Stimulated activated CD8-positive, alpha-beta memory T cell treated with anti-CD3 and anti-CD28 coated beads, Interleukin-7, amount 100 ng/mL, for 48 hours (primary cell): ENCODE measurements at regions not wholly inside any gene's neighbourhood (a gene's known extent, or its start where the extent isn't known, plus 50 kb on each side); places are given as distances from the start of the nearest gene placed in this dataset.
"Not testable (repeated sequence)": the region's sequence is repeated elsewhere in the genome, so short reads cannot be mapped to it uniquely, and the experiment has no call there.

Experiments
- DNase-seq, 2 donors: peaks; one replicate each; pipeline ENCODE4 v3.0.0-alpha.2; 2020; ENCODE audit warnings: low read depth in 1 of 2; ENCODE audit errors: extremely low read depth in 1 of 2

DNA sequence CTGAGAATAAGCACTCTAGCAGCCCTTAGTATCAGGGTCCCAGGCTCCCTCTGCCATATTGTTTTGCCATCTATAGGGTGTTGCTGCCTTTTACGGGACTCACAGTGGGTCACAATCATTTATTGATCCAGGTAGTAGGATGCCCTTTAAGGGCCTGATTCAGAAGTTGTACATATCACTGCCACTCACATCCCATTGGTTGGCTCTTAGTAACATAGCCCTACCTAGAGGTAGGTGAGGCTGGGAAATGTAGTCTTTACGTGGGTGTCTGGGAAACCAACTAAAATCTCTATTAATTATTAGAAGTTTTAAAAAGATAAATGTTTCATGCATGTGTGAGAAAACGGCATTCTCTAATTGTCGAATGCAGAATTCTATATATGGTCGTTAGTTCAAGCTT is 78.8 kb upstream of the ATP5PO start:
- no peak for DNase-seq

DNA sequence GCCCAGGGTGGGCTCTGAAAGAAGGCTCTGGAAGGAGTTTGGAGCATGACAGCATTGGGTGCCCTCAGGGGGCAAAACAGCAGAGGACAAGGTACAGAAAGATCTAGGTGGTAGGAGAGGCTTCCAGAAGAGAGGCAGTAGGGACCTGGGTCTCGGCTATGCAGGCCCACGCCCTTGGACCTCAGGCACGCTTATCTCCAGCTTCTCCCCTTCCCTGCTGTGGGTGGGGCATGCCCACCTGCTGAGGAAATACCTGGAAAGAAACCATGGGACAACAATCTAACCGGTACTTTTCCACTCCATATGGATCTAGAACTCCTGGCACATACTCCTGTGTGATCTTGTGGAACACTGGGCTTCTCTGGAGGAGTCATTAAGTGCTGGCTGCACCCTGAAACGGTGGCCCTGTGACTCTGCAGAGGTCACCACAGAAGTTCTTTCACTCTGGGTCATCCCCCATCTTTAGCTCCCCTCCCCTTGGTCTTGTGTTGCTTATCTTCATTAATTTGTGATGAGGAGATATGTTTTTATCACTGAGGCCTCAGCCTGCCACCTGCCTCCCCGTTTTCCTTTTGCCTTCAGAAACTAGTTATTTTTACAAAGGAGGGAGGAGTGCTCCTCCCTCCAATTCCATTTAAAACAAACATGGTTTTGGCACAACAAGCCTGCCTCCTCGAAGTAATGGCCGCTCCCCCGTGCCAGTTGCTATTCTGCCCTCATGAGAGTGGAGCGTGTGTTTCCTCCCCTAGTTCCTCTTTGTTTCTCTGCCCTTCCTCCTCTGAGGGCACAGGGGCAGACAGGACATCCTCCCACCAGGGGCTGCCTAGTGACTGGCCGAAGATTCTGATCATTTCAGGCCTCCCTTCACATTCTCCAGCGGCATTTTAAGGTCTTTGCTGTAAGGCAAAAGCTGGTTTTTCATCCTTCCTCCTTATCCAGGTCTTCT is 78.0 kb upstream of the ATP5PO start:
- DNase-seq = no peak

DNA sequence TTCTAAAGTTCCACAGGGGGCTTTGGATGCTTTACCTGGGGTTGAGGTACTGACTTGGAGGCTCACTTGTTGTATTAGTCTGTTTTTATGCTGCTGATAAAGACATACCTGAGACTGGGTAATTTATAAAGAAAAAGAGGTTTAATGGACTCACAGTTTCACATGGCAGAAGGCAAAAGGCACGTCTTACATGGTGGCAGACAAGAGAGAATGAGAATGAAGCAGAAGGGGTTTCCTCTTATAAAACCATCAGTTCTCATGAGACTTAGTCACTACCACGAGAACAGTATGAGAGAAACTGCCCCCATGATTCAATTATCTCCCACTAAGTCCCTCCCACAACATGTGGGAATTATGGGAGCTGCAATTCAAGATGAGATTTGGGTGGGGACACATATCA is 76.8 kb upstream of the ATP5PO start:
- DNase-seq = not testable (repeated sequence)

DNA sequence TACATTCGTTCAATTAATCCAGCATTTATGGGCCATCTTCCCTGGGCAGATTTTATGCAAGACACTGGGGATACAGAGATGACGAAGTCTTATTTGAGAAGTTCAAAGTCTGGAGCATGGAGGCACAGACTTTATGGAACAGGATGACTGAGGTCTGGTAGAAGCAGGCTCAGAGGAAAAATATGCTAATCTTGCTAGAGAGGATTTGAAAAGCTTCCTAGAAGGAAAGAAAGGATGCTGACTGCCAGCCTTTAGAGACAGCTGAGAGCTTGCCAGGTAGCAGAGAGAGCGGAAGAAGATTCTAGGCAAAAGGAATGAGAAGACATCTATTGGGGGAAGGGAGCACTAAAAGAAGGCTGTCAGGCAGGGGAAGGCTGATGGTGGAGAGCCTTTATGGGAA is 75.5 kb upstream of the ATP5PO start:
- no peak for DNase-seq

DNA sequence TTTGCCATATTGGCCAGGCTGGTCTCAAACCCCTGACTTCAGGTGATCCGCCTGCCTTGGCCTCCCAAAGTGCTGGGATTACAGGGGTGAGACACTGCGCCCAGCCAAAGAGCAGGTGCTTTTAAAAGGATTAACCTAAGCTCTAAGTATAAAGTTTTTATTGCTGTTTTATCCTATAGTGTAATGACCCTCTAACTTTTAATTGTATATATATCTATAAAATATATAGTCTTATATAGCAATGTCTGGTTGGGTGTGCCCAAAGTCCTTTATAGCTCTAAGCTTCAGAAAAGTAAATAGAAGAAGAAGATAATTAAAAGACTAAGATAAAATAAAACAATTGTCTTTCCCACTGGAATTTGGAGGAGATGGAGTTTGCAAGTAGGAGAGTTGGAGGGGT is 73.8 kb upstream of the ATP5PO start:
- DNase-seq = no peak

DNA sequence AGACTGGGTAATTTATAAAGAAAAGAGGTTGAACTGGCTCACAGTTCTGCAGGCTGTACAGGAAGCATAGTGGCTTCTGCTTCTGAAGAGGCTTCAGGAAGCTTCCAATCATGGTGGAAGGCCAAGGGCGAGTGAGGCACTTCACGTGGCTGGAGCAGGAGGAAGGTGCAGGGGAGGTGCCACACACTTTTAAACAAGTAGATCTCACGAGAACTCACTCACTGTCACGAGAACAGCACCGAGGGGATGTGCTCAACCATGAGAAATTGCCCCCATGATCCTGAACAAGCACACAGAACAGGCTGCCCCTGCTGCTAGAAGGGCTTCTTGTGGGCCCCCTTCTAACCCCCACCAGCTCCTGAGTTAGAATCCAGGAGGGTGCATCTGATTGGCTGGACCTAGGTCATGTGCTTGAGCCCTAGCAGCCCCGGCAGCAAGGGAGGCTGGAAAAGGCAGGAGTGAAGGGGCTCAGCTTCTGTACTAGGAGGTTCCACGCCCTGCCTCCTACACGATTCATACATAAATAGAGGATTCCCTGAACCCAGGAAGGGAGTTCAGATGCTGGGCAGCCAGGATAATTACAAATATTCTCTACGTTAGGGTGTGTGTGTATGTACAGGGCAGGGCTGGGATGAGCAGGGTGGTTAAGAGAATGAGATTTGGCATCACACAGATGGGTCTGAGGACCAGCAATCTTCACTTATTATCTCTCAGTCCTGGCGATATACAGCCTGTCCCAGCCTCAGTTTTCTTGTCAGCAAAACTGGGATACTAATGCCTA is 72.8 kb upstream of the ATP5PO start:
- DNase-seq = no peak

DNA sequence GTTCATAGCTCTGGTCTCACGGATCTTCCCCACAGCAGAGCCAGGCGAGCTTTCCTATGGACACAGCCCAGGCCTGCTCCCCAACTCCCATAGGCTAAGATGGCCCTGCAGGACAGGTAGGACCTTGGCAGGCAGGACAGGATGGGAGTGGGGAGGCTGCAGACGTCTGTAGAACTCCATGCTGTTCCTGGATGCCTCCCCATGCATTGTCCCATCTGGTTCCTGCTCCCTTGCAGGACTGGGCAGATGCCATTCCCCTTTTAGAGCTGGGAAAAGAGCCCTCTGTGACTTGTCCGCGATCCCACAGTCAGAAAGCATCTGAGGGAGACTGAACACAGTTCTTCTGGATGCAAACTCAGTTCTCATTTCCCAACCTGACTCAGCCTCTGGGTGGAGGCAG is 71.9 kb upstream of the ATP5PO start:
- DNase-seq = no peak

DNA sequence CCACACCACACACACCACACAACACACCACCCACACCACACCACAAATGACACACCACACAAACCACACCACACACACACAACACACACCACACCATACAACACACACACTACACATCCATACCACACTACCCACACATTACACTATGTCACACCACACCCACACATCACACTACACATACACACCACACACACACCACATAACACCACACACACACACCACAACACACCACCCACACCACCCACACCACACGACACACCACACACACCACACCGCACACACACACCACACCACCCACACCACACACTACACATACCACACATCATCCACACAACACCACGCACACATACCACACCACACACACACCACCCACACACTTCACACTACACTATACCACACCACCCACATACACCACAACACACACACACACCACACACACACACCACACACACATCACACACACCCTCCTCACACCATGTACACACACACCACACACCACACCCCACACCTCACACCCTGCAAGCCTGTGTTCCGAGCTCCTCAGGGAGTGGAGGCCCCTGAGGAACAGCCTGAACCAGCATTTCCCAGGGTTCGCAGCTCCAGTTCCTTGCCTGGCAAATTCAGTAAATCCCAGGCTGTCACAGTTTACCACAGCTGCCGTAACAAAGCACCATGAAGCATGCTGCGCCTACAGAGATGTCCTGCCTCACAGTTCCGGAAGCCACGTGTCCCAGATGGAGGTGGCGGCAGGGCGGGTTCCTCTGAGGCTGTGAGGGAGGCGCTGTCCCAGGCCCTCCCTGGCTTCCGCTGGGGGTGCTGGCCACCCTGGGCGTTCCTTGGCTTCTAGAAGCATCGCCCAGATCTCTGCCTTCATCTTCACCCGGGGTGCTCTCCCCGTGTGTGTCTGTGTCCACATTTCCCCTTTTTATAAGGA is 69.8 kb upstream of the ATP5PO start:
- DNase-seq = no peak

DNA sequence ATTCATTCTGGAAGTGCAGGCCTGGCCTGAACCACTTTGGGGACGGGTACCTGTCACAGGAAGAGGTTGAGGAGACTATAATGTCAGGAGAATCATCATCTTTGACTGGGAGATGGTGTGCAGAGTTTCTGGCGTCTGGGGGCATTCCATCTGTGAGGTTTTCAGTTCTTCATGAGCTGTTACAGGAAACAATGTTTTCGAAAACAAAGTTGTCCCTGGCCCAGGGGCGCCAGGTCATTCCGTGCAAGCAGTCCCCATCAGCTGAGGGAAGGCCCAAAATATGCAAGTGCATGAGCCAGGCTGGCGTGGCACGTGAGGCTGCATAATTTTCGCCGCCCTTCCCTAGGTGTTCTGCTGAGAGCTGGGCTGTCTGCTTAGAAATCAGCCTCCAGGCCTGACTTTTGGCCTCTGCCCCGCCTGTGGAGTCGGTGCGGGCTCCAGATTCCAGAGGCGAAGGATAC is 68.4 kb upstream of the ATP5PO start:
- DNase-seq = no peak

DNA sequence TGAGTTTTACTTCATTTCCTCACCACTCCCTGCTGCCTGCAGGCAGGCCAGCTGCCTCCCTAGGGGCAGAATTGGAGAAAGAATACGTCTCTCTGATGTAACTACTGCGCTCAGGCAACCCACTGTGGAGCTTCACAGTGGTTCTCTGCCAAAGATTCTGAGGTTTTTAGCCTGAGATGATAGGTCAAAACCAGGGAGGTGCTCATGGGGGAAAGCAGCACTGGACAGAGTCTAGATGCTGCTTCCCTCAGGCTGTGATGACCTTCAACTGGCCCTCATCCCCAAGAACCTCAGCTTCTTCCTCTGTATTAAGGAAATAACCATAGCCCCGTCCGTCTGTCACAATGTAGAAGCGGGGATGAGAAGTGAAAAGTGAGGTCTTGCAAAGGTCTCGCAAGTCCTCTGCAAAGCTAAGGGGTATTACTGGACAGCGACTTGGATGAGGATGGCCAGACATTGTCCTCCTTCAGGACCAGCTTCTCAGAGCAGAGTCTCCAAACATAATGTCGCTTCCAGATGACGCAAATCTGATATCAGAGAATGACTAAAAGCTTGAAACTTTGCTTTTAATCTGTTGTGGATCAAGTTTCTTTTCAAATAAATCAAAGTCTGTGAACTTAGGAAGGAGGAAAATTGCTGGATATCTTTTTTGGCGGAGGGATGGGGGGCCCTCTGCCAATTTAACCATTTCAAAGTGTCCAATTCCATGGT is 65.9 kb upstream of the ATP5PO start:
- no peak for DNase-seq

DNA sequence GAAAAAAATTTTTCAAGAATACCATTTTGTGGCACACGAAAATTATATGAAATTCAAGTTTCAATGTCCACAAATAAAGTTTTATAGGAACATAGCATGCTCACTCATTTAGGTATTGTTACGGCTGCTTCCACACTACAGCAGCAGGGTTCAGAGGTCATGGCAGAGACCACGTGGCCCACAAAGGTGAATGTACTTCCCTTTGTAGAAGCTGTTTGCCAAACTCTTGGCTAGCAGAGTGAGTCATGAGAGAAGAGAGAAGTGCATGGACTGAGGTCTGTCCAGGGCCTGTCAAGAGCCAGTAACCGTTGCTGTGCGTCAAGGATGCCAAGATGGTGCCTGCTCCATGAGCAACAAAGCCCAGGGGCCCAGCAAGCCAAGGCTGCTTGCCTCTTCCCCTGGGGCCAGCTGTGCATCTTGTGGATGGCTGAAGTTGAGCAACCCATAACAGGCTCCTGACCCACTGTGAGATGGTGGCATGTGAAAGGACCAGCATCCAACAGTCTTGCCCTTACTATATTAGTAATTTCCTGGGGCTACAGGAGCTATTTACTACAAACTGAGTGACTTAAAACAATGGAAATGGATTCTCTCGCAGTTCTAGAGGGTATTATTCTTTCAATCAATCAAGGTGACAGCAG is 64.8 kb upstream of the ATP5PO start:
- DNase-seq = no peak

DNA sequence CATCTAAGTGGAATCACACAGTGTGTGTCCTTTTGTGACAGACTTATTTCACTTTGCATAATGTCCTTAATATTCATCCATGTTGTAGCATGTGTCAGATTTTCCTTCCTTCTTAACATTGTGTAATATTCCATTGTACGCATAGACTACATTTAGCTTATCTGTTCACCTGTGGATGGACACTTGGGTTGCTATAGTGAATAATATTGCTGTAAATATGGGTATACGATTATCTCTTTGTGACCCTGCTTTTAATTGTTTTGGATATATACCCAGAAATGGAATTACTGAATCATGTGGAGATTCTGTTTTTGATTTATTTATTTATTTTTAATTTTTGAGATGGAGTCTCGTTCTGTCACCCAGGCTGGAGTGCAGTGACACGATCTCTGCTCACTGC is 63.0 kb upstream of the ATP5PO start:
- no peak for DNase-seq

DNA sequence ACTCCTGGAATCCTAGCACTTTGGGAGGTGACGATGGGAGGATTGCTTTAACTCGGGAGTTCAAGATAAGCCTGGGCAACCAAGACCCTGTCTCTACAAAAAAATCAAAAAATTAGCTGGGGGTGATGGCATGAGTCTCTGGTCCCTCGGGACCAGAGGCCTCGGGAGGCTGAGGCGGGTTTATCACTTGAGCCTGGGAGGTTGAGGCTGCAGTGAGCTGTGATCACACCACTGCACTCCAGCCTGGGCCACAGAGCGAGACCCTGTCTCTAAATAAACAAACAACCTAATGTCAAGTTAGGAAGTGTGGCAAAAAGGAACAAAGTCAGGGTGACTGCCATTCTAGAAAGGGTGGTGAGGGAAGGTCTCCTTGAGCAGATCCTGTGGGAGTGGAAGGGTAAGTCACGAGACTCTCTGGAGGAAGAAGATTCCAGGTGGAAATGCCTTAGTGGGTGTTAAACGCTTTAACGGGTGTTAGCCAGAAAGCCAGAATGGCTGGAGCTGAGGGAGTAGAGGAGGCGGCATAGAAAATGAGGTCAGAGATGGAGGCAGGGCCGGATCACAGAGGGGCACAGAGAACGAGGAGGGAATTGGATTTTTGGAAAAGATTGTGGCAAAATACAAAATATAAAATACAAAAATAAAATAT is 62.2 kb upstream of the ATP5PO start:
- DNase-seq = no peak

DNA sequence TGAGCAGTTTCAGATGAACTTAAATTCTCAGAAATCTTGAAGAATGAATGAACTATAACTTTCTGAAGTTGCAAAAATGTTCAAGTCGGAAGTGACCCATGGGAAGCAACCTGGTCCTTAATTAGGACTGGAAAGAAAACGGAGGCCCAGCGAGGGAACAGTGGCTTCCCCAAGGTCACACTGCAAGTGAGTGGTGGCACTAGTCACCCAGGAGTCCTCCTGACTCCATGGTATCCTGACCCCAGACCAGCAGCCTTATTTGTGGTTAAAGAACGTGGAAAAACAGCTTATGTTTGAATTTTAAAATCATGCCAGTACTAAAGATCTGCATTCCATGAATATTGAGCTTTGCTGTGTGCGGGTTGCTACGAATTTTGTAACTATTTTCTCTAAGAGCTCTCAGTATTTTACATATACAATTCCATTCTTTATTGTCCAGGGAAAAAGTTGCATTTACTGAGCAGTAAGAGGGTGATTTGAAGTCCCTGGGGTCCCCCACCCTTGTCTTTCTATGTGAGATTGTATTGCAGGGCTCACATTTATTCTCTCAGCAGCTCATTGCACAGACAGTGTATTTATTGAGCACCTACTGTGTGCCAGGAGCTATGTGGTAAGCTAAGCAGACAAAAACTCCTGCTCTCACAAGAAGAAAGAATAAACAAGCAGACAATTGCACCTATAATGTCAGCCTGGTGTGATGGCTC is 61.6 kb upstream of the ATP5PO start:
- peak in 1 of 2 donors; percentile 38 for DNase-seq

DNA sequence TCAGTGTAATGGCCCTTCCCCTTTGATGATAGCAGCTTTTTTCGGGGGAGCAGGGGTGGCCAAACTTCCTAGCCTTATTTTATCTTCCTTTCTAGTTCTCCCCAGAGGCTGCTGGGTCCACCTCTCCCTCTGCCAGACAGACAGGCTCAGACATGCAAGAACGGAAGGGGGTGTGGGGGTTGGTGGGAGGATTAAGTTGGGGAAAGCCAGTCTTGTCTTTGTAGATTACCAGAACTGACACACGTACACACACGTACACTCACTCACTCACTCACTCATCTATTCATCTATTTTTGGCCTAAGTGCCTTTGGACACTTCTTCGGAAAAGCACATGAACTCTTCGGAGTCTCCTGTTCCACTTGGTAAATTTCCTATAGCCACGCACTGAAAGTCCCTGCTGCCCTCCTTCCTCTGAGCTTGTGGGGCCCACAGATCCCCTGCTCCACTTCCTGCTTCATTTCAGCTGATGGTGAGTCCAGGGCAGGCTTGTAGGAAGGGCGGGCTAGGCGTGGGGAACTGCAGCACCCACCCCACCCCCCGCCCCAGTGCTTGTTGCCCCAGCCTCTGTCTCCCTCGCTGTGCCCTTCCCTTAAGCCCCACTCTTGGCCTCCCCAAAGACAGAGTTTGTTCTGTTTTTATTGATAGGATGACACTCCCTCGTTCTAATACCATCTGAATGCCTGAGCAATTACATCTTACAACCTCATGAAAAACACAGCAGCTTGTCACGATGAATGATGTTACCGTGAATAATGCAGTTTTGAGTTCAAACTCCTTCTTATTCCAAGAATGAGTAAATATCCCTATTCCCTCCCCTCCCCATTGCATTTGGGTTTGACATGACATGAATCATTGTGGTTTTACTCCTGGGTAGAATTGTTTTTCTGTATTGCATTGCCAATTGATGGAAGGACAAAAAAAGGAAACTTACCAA is 60.7 kb upstream of the ATP5PO start:
- DNase-seq = peak in 1 of 2 donors; percentile 65

DNA sequence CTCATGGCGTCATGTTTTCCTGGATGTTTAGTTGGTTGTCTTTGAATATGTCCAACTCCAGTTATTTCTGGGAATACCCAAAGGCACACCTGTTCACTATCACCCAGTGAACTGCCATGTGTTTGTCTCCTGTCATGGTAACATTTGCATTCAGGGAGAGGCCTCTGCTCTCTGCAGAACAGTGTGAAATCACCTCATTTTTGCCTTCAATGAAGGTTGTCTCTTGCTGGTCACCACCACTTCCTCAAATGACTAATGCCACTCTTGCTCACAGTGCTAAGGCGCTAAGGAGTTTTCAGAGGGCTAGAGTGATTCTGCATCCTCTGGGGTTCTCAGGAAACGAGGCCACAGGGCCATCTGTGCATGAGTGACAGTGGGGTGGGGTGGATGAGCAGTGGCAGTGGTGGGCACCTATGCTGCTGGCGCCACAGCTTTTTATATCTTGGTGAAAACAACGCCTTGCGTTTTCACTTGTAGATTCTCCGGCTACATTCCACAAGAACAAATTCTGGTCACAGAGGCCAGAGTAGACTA is 60.0 kb upstream of the ATP5PO start:
- DNase-seq = peak; percentile 50 to 80
